Lower leg skin (tissue), 4 donors: ENCODE measurements at regions not wholly inside any gene's neighbourhood (a gene's known extent, or its start where the extent isn't known, plus 50 kb on each side); places are given as distances from the start of the nearest gene placed in this dataset.

Source experiments
- DNase-seq, 2 donors: peaks; one replicate each; pipeline ENCODE4 v3.0.0-alpha.2; 2019; ENCODE audit warnings: low spot score in 2 of 2
- H3K4me3 ChIP-seq: fragments of 200-600 bp; sonication (generic); 2 replicates; pipeline ENCODE4 v1.5.1; 2017; ENCODE audit warnings: mild to moderate bottlenecking, low read depth; ENCODE audit not compliant: poor library complexity, severe bottlenecking
- CTCF ChIP-seq, 3 donors: fragments of 450-650 bp; IDR thresholded peaks; one replicate each; pipeline ENCODE4 v1.5.1; 2016; ENCODE audit warnings: antibody characterized with exemption in 3 of 3, mild to moderate bottlenecking in 3 of 3, moderate library complexity in 2 of 3
- POLR2A ChIP-seq, 2 donors: fragments of 450-650 bp; IDR thresholded peaks; one replicate each; pipeline ENCODE4 v1.6.1; 2016 to 2017; ENCODE audit warnings: antibody characterized with exemption in 2 of 2, mild to moderate bottlenecking in 1 of 2, moderate library complexity in 1 of 2
- WGBS, 2 donors: methylation state at CpG; one replicate each; pipeline ENCODE4 v1.1.5; 2018; 5-methylcytosine and 5-hydroxymethylcytosine counted together
- intact Hi-C: fragments of 100-400 bp; cut with DNase I; formaldehyde crosslinking; loops from one replicate; pipeline ENCODE4 v1.15.0; 2023; ENCODE audit warnings: low total_unique reads

- WGBS, 2 donors = 20 to 26% methylated on average over 3 of the region's 3 CpGs
- TF ChIP-seq POLR2A (IDR thresholded peaks at IDR 0.05) (no peak), CTCF (IDR thresholded peaks at IDR 0.05) (no peak)
- intact Hi-C loops = no loop called here
- no peak overlapping the region for H3K4me3 ChIP-seq
- DNase-seq = no peak
Measured at GRCh38 chrX:39399387-39399786, 598.1 kb downstream of the MID1IP1 start.

GRCh38 chrX:39401483-39402110, 600.3 kb downstream of the MID1IP1 start:
- 68 to 100% methylated on average over 3 to 4 of the region's 4 CpGs for WGBS, 2 donors
- intact Hi-C loops = loop anchor here (5.0 kb wide), 1 partner anchor 234 kb away; no protein-coding TSS in a partner anchor
- no peak overlapping the region for H3K4me3 ChIP-seq
- TF ChIP-seq CTCF (IDR thresholded peaks at IDR 0.05) (no peak), POLR2A (IDR thresholded peaks at IDR 0.05) (no peak)
- DNase-seq = no peak

GRCh38 chrX:39402158-39402557, 600.9 kb downstream of the MID1IP1 start:
- H3K4me3 ChIP-seq = no peak overlapping the region
- intact Hi-C loops = loop anchor here (5.0 kb wide), 1 partner anchor 235 kb away; no protein-coding TSS in a partner anchor
- WGBS, 2 donors = 85 to 100% methylated on average over 4 to 5 of the region's 5 CpGs
- DNase-seq = no peak
- TF ChIP-seq CTCF (IDR thresholded peaks at IDR 0.05) (no peak), POLR2A (IDR thresholded peaks at IDR 0.05) (no peak)

GRCh38 chrX:39406799-39407198, 605.5 kb downstream of the MID1IP1 start:
- intact Hi-C loops = no loop called here
- WGBS, 2 donors = 78 to 92% methylated on average over 2 of the region's 2 CpGs

GRCh38 chrX:39409246-39409917, 608.1 kb downstream of the MID1IP1 start:
- no peak for DNase-seq
- 79 to 86% methylated on average over 6 of the region's 6 CpGs for WGBS, 2 donors
- TF ChIP-seq CTCF (IDR thresholded peaks at IDR 0.05) (no peak), POLR2A (IDR thresholded peaks at IDR 0.05) (no peak)

More at GRCh38 chrX:39406799-39407198, 605.5 kb downstream of the MID1IP1 start:
- TF ChIP-seq POLR2A (IDR thresholded peaks at IDR 0.05) (no peak), CTCF (IDR thresholded peaks at IDR 0.05) (no peak)
- DNase-seq = no peak
- H3K4me3 ChIP-seq = no peak overlapping the region

More at GRCh38 chrX:39409246-39409917, 608.1 kb downstream of the MID1IP1 start:
- no peak overlapping the region for H3K4me3 ChIP-seq
- intact Hi-C loops = no loop called here
